Endothelial cell (in vitro differentiated cells): ENCODE measurements at regions not wholly inside any gene's neighbourhood (a gene's known extent, or its start where the extent isn't known, plus 50 kb on each side); places are given as distances from the start of the nearest gene placed in this dataset.

Experiments
- DNase-seq: peaks from one replicate; pipeline ENCODE4 v3.0.0; 2021; ENCODE audit warnings: low spot score
- H3K27ac Mint-ChIP-seq: one replicate; pipeline ENCODE4 v1.8.0; 2021; ENCODE audit warnings: mixed read lengths, inconsistent platforms; ENCODE audit not compliant: unreplicated experiment
- H3K27me3 Mint-ChIP-seq: one replicate; pipeline ENCODE4 v1.8.0; 2021; ENCODE audit warnings: mild to moderate bottlenecking, moderate library complexity, mixed read lengths, inconsistent platforms; ENCODE audit not compliant: unreplicated experiment
- H3K36me3 Mint-ChIP-seq: one replicate; pipeline ENCODE4 v1.8.0; 2021; ENCODE audit warnings: mild to moderate bottlenecking, low read depth, mixed read lengths, inconsistent platforms; ENCODE audit not compliant: unreplicated experiment
- H3K4me1 Mint-ChIP-seq: one replicate; pipeline ENCODE4 v1.8.0; 2021; ENCODE audit warnings: mild to moderate bottlenecking, mixed read lengths, inconsistent platforms; ENCODE audit not compliant: unreplicated experiment
- H3K4me3 Mint-ChIP-seq: one replicate; pipeline ENCODE4 v1.8.0; 2021; ENCODE audit warnings: mild to moderate bottlenecking, mixed read lengths, inconsistent platforms; ENCODE audit not compliant: unreplicated experiment
- H3K9me3 Mint-ChIP-seq: one replicate; pipeline ENCODE4 v1.8.0; 2021; ENCODE audit warnings: mixed read lengths, inconsistent platforms; ENCODE audit not compliant: unreplicated experiment
- TF ChIP-seq, protein P1 (sequence below): fragments of 200-600 bp; sonication (generic); IDR thresholded peaks from one replicate; pipeline ENCODE4 v1.5.0; 2021; ENCODE audit warnings: antibody characterized with exemption; ENCODE audit not compliant: unreplicated experiment

DNA sequence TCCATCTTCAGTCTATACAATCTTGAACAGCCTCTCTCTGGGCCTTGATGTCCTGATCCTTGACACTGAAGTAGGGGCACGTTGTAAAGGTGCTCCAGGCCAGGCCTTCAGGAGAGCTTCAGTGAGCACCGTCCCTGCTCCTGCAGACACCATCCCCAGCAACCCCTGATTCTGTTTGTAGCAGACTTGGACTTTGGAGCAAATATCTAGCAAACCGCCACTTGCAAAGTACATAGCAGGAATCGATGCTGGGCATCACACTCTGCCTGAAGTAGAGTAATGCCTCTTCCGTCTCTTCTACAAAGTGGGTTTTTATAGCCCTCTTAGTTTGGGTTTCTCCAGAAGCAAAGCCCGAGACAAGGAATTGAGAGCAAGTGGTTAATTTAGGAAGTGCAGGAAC is 169.1 kb downstream of the SALL1 start:
- no peaks in the 10 kb centered on the region for H3K9me3 Mint-ChIP-seq
- TF ChIP-seq, protein P1, sequence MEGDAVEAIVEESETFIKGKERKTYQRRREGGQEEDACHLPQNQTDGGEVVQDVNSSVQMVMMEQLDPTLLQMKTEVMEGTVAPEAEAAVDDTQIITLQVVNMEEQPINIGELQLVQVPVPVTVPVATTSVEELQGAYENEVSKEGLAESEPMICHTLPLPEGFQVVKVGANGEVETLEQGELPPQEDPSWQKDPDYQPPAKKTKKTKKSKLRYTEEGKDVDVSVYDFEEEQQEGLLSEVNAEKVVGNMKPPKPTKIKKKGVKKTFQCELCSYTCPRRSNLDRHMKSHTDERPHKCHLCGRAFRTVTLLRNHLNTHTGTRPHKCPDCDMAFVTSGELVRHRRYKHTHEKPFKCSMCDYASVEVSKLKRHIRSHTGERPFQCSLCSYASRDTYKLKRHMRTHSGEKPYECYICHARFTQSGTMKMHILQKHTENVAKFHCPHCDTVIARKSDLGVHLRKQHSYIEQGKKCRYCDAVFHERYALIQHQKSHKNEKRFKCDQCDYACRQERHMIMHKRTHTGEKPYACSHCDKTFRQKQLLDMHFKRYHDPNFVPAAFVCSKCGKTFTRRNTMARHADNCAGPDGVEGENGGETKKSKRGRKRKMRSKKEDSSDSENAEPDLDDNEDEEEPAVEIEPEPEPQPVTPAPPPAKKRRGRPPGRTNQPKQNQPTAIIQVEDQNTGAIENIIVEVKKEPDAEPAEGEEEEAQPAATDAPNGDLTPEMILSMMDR, result no peak

DNA sequence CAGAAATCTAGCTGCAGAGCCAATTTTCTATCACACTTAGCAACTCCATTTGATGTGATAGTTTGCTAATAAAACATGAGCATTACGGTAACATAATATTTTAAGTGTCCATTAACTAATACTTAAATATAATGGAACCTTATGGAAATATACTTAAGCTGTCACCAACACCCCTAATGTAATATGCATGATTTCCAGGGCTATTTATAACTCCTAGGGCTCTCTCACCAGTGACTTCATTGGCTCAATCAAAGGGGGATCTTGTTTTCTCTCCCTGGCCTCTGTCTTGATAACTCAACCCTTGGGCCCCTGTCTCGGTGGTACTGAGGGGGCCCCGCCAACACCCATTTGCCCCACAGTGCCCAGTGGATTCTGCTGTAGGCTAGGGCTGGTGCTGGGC is 170.4 kb downstream of the SALL1 start:
- DNase-seq, result no peak
- TF ChIP-seq, protein P1, result no peak
- H3K4me1 Mint-ChIP-seq, result no peaks in the 10 kb centered on the region
- H3K4me3 Mint-ChIP-seq, result no peak overlapping the region
- no peaks in the 10 kb centered on the region for H3K27me3 Mint-ChIP-seq
- no peak overlapping the region for H3K27ac Mint-ChIP-seq
- H3K9me3 Mint-ChIP-seq, result no peaks in the 10 kb centered on the region
- H3K36me3 Mint-ChIP-seq, result no peaks in the 10 kb centered on the region

More for the DNA sequence above, 169.1 kb downstream of the SALL1 start:
- H3K27ac Mint-ChIP-seq, result no peak overlapping the region
- H3K27me3 Mint-ChIP-seq, result no peaks in the 10 kb centered on the region
- no peaks in the 10 kb centered on the region for H3K36me3 Mint-ChIP-seq
- H3K4me1 Mint-ChIP-seq, result no peaks in the 10 kb centered on the region
- DNase-seq, result no peak
- H3K4me3 Mint-ChIP-seq, result no peak overlapping the region

DNA sequence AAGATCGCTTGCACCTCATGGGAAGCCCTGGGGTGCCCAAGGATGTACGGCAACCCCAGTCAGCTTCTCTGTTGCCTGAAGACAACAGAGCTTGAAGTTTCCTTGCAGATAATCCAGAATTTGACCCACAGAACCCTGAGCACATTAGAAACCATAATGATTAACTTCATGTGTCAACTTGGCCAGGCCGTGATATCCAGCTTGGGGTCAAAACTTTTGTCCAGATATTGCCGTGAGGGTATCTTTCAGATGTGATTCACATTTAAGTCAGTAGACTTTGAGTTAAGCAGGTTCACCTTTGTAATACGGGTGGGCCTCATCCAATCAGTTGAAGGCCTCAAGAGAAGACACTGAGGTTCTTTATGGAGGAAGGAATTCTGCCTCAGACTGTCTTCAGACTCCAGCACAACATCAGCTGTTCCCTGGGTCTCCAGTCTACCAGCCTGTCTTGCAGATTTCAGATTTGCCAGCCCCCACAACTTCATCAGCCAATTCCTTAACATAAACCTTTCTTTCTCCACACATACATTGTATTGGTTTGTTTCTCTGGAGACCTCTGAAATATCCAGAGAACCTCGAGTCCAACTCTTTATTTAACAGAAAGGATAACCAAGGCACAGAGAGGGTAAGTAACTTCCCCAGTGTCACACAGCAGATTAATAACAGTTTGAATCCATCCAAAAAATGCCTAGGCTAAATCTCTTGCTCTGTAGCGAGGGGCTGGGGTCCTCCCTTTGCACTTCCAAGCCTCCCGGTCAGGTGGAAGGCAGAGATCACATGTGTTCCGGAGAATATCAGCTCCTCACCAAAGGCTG is 171.1 kb downstream of the SALL1 start:
- no peaks in the 10 kb centered on the region for H3K4me1 Mint-ChIP-seq
- H3K27me3 Mint-ChIP-seq, result peaks cover 3% of the 10 kb centered on the region
- no peak overlapping the region for H3K27ac Mint-ChIP-seq
- H3K9me3 Mint-ChIP-seq, result no peaks in the 10 kb centered on the region
- no peak overlapping the region for H3K4me3 Mint-ChIP-seq
- H3K36me3 Mint-ChIP-seq, result no peaks in the 10 kb centered on the region
- no peak for DNase-seq
- TF ChIP-seq, protein P1, result no peak

DNA sequence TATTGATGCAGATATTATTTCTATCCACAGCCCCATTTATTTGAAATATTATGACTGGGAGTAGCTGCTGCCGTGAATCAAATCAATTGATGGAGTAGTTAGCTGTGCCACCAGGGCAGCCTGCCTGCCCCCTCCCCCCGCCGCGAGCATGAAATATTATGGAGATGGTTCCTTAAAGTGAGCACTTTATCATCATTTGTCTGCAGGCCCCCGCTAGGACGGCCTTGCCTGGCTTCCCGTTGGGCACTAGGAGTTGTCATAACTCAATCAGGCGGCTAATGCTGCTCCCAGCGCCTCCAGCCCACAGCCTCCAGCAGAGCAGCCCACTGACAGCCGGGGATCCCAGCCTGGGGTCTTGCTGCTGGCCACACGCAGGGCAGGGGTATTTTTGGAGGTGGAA is 173.9 kb downstream of the SALL1 start:
- H3K36me3 Mint-ChIP-seq, result no peaks in the 10 kb centered on the region
- no peak overlapping the region for H3K4me3 Mint-ChIP-seq
- TF ChIP-seq, protein P1, result no peak
- no peaks in the 10 kb centered on the region for H3K4me1 Mint-ChIP-seq
- no peak overlapping the region for H3K27ac Mint-ChIP-seq
- H3K27me3 Mint-ChIP-seq, result peaks cover 7% of the 10 kb centered on the region
- no peaks in the 10 kb centered on the region for H3K9me3 Mint-ChIP-seq
- DNase-seq, result no peak

DNA sequence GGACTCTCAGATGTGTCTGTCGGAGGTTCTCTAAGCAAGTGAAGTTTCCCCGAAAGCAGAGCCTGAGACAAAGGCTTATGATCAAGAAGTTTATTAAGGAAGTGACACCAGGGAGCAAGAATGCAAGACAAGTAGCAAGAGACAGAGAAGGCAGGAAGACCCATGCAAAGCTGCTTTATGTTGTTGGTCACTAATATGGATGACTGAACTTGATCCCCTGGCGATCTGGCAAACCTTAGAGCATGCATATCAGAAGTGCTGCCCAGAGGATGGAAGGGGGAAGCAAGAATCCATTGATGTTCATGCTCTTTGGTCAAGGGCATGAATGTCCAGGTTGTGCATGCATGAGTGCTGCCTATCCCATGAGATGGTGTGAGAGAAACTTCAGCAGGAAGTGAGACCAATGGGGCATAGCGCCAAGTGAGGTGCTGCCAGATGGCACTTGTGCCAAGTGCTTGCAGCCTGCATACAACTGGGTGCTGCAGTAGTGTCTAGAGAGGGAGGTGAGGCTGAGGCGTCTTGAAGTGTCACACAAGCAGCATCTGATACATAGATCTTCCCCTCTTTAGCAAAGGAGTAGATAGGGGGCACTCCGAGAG is 176.5 kb downstream of the SALL1 start:
- Mint-ChIP-seq H3K27me3 (peaks cover 7% of the 10 kb centered on the region), H3K27ac (no peak overlapping the region), H3K4me3 (no peak overlapping the region), H3K9me3 (no peaks in the 10 kb centered on the region), H3K4me1 (no peaks in the 10 kb centered on the region), H3K36me3 (no peaks in the 10 kb centered on the region)
- DNase-seq, result no peak
- TF ChIP-seq, protein P1, result no peak
